Pons (tissue), 1 donor: ENCODE measurements at regions not wholly inside any gene's neighbourhood (a gene's known extent, or its start where the extent isn't known, plus 50 kb on each side); places are given as distances from the start of the nearest gene placed in this dataset.

Experiments used
- DNase-seq: peaks from one replicate; pipeline ENCODE4 v3.0.0-alpha.2; 2016; ENCODE audit warnings: low spot score

DNA sequence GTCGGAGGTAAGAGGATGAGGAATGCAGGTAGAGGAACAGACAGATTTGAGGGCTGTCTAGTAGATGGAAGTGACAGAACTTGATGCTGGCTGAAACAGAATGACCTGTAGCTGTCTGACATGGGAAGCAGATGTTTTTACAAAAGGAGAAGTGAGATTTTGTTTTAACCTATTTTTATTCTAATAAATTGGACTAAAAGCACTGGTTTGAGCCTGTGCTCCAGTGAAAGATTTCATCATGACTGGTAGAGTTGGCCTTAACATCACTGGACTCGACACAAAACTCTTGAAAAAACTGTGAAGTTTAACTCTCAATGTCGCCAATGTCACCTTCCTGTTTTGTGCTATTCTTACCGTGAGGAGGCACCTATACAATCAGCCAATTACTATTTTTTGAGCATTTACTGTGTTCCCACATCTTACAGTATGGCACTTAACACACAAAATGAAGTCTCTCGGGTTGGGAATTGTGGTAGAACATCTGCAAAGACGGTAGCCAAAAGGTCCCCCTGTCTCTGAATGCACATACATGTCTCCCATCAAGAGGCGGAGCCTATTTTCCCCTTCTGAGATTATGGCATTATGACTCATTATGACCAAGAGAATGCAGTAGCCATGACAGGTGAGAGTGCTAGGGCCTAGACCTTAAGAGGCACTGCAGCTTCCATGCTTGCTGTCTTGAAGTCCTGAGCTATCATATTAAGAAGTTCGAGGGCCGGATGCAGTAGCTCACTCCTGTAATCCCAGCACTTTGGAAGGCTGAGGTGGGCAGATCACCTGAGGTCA is 93.2 kb downstream of the FOXF2 start:
- DNase-seq = no peak

DNA sequence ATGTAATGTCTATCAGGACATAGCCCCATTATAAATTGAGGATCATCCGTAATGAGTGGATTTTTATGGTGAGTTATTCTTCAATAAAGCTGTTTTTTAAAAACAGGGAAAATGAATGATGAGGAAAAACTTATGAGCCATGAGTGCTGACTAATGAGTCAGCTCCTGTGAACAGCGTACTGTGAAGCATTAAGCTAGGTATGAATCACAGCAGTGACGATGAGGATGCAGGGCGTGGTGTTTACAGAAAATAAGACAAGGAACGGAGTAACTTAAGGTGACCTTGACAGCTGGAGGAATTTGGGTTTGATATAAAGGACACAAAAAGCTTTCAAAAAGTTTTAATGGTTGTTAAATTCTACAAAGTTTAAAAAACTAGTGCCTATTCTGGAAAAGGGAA is 96.3 kb downstream of the FOXF2 start:
- DNase-seq = no peak

GRCh38 chr6:1486387-1486786 is 97.0 kb downstream of the FOXF2 start:
- no peak for DNase-seq

GRCh38 chr6:1487239-1487638 is 97.9 kb downstream of the FOXF2 start:
- DNase-seq = no peak

- no peak for DNase-seq
Measured at GRCh38 chr6:1491025-1491424, 101.6 kb downstream of the FOXF2 start.

DNA sequence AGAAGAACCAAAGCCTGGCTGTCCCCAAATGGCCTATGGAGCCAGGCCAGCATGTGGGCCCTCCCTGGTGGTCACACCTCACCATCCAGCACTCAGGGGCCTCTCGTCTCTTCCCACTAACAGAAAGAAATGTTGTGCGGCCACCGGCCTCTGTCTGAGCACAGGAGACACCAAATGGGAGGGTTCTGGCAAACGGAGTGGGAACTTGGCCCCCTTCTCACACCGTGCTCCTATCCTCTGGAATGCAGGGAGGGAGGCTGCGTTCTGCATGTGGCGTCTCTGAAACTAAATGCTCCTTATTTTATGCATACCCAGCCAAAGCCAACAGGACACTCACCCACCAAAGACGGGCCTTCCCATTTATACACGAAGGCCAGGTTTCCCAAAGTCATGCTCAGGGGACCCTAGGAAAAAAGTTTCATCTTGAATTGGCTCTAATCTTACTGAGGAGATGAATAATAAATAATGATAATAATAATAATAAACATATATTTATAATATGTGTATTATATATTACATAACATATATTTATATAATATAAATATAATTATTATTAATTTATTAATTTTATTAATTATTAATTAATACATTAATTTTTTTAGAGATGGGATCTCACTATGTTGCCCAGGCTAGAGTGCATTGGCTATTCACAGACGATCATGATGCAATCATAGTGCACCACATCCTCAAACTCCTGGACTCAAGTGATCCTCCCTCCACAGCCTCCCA is 102.4 kb downstream of the FOXF2 start:
- no peak for DNase-seq

DNA sequence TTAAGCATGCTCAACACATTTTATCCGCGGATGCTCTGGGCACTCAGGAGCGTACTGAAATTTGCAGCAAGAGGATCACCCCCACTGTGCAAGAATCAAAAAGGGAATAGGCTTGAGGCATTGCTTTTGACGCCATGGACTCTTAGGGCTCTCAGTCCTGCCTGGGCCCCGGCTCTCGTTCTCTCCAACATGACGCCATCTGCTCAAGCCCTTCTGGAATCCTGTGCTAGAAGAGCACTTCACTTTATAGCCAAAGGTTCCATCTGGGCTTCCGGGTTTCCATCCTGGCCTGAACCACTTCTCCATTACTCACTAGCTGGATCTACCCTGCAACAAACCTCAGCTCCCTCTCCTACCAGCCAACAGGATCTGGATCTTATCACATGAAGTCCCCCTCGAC is 105.3 kb downstream of the FOXF2 start:
- DNase-seq = peak; percentile 8

- DNase-seq = no peak
Measured at GRCh38 chr6:1495344-1495743, 106.0 kb downstream of the FOXF2 start.

GRCh38 chr6:1496092-1496491 is 106.7 kb downstream of the FOXF2 start:
- no peak for DNase-seq

DNA sequence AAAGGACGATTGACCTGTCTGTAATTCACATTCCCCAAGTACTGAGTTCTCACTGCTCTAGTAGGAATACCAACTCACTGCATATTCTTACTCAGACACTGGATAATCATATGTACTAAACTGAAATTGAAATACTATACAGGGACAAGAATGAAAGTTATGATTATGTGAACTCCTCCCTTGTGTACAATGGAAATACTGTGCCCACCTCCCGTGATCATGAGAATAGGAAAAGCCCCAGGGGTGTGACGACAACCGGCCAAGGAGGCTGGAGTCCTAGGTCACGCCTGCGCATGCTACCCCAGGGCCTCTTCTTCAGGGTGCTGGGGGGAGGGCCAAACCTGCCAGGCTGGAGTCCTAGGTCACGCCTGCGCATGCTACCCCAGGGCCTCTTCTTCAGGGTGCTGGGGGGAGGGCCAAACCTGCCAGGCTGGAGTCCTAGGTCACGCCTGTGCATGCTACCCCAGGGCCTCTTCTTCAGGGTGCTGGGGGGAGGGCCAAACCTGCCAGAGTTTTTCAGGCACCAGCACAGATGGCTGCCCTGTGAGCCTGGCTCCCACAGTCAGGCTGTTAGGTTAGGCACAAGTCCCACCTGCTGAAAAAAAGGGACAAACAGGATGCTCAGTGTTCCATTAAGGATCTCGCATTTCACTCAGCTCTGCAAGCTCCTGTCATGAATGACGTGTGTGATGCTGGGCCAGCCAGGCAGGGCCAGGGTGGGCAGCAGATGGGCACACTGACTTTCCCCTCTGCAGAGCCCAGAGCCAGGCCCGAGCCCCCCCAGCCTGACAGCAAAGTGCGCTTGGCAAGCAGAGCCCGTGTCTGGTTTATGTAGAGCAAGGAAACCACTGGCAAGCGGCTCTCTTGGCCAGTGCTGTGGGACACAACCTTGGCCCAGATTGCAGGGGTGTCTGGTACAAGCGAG is 107.7 kb downstream of the FOXF2 start:
- peak; percentile 31 for DNase-seq

DNA sequence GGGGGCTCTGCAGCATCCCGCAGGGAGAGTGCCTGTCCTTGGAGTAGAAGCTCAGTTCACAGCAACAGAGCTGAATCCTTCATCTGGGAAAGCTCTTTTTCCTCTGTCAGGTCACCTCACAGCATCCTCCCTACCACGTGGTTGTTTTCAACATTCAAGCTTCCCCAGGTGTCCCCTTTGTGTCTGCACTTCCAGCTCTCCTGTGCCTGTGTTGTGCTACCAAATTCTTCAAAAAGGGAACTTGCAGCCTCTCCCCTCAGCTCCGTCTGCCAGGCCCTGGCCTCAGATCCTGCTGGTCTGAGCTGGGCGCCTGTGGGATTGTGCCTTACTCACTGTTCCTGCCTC is 108.4 kb downstream of the FOXF2 start:
- no peak for DNase-seq

- no peak for DNase-seq
Measured at GRCh38 chr6:1498491-1499113, 109.2 kb downstream of the FOXF2 start.

GRCh38 chr6:1499777-1500176 is 109.9 kb upstream of the FOXC1 start:
- DNase-seq = peak; percentile 18

GRCh38 chr6:1500913-1501312 is 108.8 kb upstream of the FOXC1 start:
- no peak for DNase-seq

GRCh38 chr6:1502041-1502440 is 107.7 kb upstream of the FOXC1 start:
- no peak for DNase-seq

DNA sequence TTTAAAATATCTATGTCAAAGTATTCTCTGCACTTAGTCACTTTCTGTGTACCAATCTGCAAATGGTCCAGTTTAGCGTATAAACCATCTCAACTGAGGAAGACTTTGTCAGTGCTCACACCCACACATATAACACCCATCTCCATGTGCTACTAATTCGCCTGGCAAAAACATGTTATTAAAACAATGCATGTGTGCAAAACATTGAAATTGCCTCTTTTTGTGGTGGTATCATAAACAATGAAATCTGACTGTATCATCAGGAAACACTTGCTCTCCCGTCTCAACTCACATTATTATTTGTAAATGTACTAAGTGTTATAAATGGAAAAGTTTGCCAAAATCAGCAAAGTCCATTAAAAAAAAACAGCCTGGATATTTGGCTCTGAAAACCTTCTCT is 105.9 kb upstream of the FOXC1 start:
- DNase-seq = no peak

- no peak for DNase-seq
Measured at GRCh38 chr6:1504465-1504864, 105.2 kb upstream of the FOXC1 start.

GRCh38 chr6:1507251-1507650 is 102.5 kb upstream of the FOXC1 start:
- no peak for DNase-seq

DNA sequence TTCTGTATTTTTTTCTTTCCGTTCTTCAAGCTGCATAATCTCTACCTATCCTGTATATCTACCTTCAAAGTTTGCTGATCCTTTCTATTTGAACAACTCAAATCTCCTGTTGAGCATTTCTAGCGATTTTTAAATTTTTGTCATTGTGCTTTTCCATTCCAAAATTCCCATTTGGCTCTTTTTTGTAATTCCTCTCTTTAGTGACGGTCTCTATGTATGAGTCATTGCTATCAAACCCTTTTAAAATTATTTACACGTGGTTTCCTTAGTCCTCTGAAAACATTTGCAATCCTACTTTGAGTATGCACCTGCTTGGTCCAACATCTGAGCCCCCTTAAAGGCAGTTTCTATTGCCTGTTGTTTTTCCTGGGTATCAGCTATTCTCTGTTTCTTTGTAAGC is 100.5 kb upstream of the FOXC1 start:
- DNase-seq = no peak

- DNase-seq = no peak
Measured at GRCh38 chr6:1510239-1510638, 99.5 kb upstream of the FOXC1 start.

DNA sequence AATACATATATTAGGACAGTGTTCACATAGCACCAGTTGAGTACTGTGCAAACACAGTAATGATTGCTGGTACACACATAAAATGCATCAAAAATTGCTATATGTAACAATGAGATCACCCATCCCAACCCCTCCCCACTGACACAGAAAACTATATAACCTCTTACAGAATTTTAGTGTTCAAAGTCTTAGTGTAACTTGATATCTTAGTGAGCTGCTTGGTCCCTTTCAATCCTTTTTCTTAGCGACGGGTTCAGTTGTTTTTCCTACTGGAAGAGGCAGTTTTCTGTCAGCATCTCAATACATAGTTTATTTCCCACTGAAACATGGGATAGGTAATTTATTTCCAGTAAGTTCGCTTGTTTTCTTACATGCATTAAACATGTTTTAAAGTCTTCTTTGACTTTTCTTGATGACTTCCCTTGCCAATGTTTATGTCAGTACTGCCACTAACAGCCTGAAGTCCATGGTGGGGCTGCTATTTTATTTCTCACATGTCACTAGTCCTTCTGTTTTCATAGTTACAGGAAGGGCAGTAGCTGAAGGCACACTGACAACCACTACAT is 96.4 kb upstream of the FOXC1 start:
- no peak for DNase-seq

DNA sequence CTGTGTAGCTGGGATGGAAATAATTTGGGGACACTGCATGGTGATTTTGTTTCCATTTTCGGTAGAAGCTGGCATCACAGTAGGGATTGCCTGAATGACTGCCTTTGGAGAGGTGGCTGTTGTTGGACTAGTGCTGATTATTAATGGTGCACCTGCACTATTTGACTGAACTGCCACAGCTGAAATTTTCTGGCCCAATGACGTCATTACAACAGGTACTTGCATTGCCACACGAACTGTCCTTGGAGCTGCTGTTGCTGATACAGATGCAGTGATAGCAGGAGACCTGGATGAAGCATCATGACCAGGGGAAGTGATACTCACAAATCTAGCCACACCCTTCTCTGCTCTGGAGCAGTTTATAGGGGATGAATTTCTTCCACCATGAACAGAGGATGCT is 95.6 kb upstream of the FOXC1 start:
- DNase-seq = no peak
